Endothelial cell of umbilical vein (primary cell): ENCODE measurements at regions not wholly inside any gene's neighbourhood (a gene's known extent, or its start where the extent isn't known, plus 50 kb on each side); places are given as distances from the start of the nearest gene placed in this dataset.

ENCODE experiments used
- EZH2 ChIP-seq: IDR thresholded peaks from 2 replicates; pipeline ENCODE4 v1.6.1; 2012; ENCODE audit warnings: borderline replicate concordance, low read depth, mild to moderate bottlenecking, moderate library complexity, low read length, inconsistent platforms; ENCODE audit not compliant: severe bottlenecking
- FOS ChIP-seq: IDR thresholded peaks from 2 replicates; pipeline ENCODE4 v1.6.1; 2011; ENCODE audit warnings: mild to moderate bottlenecking, low read length, moderate library complexity, borderline replicate concordance; ENCODE audit not compliant: insufficient read depth
- POLR2A ChIP-seq: IDR thresholded peaks from 2 replicates; pipeline ENCODE4 v1.6.1; 2012; ENCODE audit warnings: low read depth, mild to moderate bottlenecking, control low read depth, low read length
- POLR2AphosphoS5 ChIP-seq: IDR thresholded peaks from 2 replicates; pipeline ENCODE4 v1.6.1; 2012; ENCODE audit warnings: low read depth, mild to moderate bottlenecking, control low read depth, low read length, moderate library complexity; ENCODE audit not compliant: insufficient read depth
- TF ChIP-seq, protein P1 (sequence below), 2 donors: IDR thresholded peaks; 1 replicate in 1 of 2; 2 replicates in 1 of 2; pipeline ENCODE4 v1.5.1; 2011; ENCODE audit warnings: low read length in 2 of 2, mild to moderate bottlenecking in 2 of 2, moderate library complexity in 2 of 2, control low read depth in 1 of 2, inconsistent platforms in 1 of 2, low read depth in 1 of 2; ENCODE audit not compliant: insufficient read depth in 1 of 2; ENCODE audit errors: extremely low read depth in 1 of 2

GRCh38 chr2:208571764-208572131 is 165.2 kb downstream of the PTH2R start:
- TF ChIP-seq POLR2A (no peak), FOS (no peak), EZH2 (no peak), POLR2AphosphoS5 (no peak)
- TF ChIP-seq, protein P1, sequence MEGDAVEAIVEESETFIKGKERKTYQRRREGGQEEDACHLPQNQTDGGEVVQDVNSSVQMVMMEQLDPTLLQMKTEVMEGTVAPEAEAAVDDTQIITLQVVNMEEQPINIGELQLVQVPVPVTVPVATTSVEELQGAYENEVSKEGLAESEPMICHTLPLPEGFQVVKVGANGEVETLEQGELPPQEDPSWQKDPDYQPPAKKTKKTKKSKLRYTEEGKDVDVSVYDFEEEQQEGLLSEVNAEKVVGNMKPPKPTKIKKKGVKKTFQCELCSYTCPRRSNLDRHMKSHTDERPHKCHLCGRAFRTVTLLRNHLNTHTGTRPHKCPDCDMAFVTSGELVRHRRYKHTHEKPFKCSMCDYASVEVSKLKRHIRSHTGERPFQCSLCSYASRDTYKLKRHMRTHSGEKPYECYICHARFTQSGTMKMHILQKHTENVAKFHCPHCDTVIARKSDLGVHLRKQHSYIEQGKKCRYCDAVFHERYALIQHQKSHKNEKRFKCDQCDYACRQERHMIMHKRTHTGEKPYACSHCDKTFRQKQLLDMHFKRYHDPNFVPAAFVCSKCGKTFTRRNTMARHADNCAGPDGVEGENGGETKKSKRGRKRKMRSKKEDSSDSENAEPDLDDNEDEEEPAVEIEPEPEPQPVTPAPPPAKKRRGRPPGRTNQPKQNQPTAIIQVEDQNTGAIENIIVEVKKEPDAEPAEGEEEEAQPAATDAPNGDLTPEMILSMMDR (IDR thresholded peaks at IDR 0.05; ENCODE audit: extremely low read depth in 1 of 2, insufficient read depth in 1 of 2, low read depth in 1 of 2, low read length in 2 of 2) = no peak
